LNCAP (cell line): ENCODE measurements at regions not wholly inside any gene's neighbourhood (a gene's known extent, or its start where the extent isn't known, plus 50 kb on each side); places are given as distances from the start of the nearest gene placed in this dataset.

Experiments used
- CTCF ChIP-seq: fragments of 450-650 bp; IDR thresholded peaks from 2 replicates; pipeline ENCODE4 v1.5.1; 2017; ENCODE audit warnings: mild to moderate bottlenecking

GRCh38 chr4:165631208-165631894 lies 241.7 kb upstream of the TLL1 start:
- no peak for TF ChIP-seq CTCF

- TF ChIP-seq CTCF: no peak
Measured at GRCh38 chr4:165631912-165632311, 241.1 kb upstream of the TLL1 start.

GRCh38 chr4:165634766-165635165 lies 238.3 kb upstream of the TLL1 start:
- no peak for TF ChIP-seq CTCF

GRCh38 chr4:165635381-165635780 lies 237.7 kb upstream of the TLL1 start:
- no peak for TF ChIP-seq CTCF

- no peak for TF ChIP-seq CTCF
Measured at GRCh38 chr4:165635951-165636350, 237.1 kb upstream of the TLL1 start.

GRCh38 chr4:165651901-165652300 lies 221.1 kb upstream of the TLL1 start:
- no peak for TF ChIP-seq CTCF

GRCh38 chr4:165654556-165654955 lies 218.5 kb upstream of the TLL1 start:
- TF ChIP-seq CTCF: no peak

GRCh38 chr4:165656399-165656798 lies 216.6 kb upstream of the TLL1 start:
- no peak for TF ChIP-seq CTCF
